Testis (tissue), 2 donors: ENCODE measurements at regions not wholly inside any gene's neighbourhood (a gene's known extent, or its start where the extent isn't known, plus 50 kb on each side); places are given as distances from the start of the nearest gene placed in this dataset.

ENCODE experiments used
- CTCF ChIP-seq, 3 experiments: fragments of 450-650 bp in 2 of 3; fragments of 200-600 bp in 1 of 3; sonication (generic) in 1 of 3; IDR thresholded peaks; one replicate each; pipeline ENCODE4 v1.5.1; 2016 to 2019; ENCODE audit warnings: antibody characterized with exemption in 3 of 3, mild to moderate bottlenecking in 2 of 3, moderate library complexity in 1 of 3
- POLR2A ChIP-seq: fragments of 450-650 bp; IDR thresholded peaks from one replicate; pipeline ENCODE4 v1.6.1; 2017; ENCODE audit warnings: antibody characterized with exemption, mild to moderate bottlenecking, moderate library complexity

DNA sequence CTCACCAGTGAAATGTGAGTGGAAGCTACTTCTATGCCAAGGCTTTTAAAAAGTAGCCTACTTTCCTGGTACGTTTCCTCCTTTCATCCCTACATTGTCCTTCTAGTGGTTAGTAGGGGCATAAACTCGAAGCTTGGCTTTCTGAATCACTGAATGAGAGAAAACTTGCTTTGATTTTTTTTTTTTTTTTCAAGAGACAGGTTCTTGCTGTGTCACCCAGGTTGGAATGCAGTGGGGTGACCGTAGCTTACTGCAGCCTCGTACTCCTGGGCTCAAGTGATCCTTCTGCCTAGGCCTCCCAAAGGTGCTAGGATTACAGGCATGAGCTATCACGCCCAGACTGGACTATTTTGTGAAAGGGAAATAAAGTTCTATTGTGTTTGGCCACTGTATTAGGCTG lies 89.1 kb upstream of the IGFBP7 start:
- no peak for TF ChIP-seq CTCF (IDR thresholded peaks at IDR 0.05)
- no peak for TF ChIP-seq POLR2A
